ENCODE measurements at regions not wholly inside any gene's neighbourhood (a gene's known extent, or its start where the extent isn't known, plus 50 kb on each side); places are given as distances from the start of the nearest gene placed in this dataset.

DNA sequence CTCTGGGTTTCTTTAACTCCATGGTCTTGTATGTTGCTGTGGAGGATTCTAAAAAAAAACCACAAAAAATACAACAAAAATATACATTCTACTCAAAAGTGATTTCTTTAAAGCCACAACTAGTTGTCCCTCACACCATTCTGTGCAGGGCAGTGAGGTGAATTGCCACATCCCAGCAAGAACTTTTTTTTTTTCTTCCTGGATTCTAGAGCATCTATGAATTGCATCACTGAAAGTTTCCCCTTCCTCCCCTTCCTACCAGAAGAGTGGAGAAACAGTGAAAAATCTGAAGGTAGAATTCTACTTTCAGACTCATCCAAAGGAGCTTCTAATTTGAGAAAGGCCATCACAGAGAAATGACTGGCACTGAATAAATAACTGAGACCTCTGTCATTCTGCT, 395.3 kb downstream of the AEBP2 start:
- H3K27me3 ChIP-seq (ENCODE audit: insufficient read depth, low read length): no peaks in the 10 kb centered on the region
- H3K4me3 ChIP-seq (ENCODE audit: low read length): no peak overlapping the region
- H3K9me3 ChIP-seq (ENCODE audit: insufficient read depth, low read depth, low read length): no peaks in the 10 kb centered on the region
- H3K27ac ChIP-seq (ENCODE audit: low read depth, low read length): no peak overlapping the region
- no peaks in the 10 kb centered on the region for H3K36me3 ChIP-seq (ENCODE audit: insufficient read depth, low read length)
- H3K4me1 ChIP-seq (ENCODE audit: insufficient read depth, low read length): peaks cover 6% of the 10 kb centered on the region; the same call in 1 of the 2 replicates
- H3K9ac ChIP-seq (ENCODE audit: low read depth, low read length): no peak overlapping the region

DNA sequence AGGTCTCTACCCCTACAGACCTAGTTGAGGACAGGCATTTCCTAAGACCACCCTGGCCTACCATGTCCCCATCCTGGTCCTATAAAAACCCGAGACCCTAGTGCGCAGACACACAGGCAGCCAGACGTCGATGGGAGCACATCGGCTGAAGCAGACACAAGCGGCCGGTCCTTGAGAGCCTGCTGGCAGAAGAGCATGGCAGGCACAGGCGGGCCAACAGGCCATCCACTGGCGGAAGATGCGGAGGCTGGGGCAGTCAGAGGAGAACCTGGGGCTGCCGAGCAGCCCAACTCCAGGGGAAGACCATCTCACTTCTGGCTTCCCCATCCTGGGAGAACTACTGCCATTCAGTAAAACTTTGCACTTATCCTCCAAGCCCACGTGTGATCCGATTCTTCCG, 396.8 kb downstream of the AEBP2 start:
- no peak overlapping the region for H3K9ac ChIP-seq (ENCODE audit: low read depth, low read length)
- 96% methylated on average over 14 of the region's 14 CpGs for WGBS
- no peaks in the 10 kb centered on the region for H3K9me3 ChIP-seq (ENCODE audit: insufficient read depth, low read depth, low read length)
- no peaks in the 10 kb centered on the region for H3K27me3 ChIP-seq (ENCODE audit: insufficient read depth, low read length)
- H3K36me3 ChIP-seq (ENCODE audit: insufficient read depth, low read length): no peaks in the 10 kb centered on the region
- H3K4me3 ChIP-seq (ENCODE audit: low read length): no peak overlapping the region
- H3K4me1 ChIP-seq (ENCODE audit: insufficient read depth, low read length): peaks cover 6% of the 10 kb centered on the region; the same call in 1 of the 2 replicates
- H3K27ac ChIP-seq (ENCODE audit: low read depth, low read length): no peak overlapping the region

DNA sequence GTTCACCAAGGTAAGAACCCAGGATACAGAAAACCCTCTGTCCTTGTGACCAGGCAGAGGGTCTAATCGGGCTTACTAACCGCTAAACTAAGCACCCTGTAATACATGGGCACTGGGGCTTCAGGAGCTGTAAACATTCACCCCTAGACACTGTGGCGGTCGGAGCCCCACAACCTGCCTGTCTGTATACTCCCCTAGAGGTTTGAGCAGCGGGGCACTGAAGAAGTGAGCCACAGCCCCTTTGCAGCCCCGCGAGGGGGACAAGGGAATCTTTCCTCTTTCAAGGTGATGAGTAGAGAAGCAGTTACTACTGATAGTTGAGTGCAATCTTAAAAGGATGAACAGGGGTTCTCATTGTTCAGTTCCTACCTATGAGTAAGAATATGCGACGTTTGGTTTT, 397.2 kb downstream of the AEBP2 start:
- no peak overlapping the region for H3K27ac ChIP-seq (ENCODE audit: low read depth, low read length)
- no peaks in the 10 kb centered on the region for H3K9me3 ChIP-seq (ENCODE audit: insufficient read depth, low read depth, low read length)
- H3K4me1 ChIP-seq (ENCODE audit: insufficient read depth, low read length): peaks cover 6% of the 10 kb centered on the region; the same call in 1 of the 2 replicates
- no peaks in the 10 kb centered on the region for H3K27me3 ChIP-seq (ENCODE audit: insufficient read depth, low read length)
- no peaks in the 10 kb centered on the region for H3K36me3 ChIP-seq (ENCODE audit: insufficient read depth, low read length)
- H3K4me3 ChIP-seq (ENCODE audit: low read length): no peak overlapping the region
- no peak overlapping the region for H3K9ac ChIP-seq (ENCODE audit: low read depth, low read length)
- WGBS: 95% methylated on average over 9 of the region's 9 CpGs

DNA sequence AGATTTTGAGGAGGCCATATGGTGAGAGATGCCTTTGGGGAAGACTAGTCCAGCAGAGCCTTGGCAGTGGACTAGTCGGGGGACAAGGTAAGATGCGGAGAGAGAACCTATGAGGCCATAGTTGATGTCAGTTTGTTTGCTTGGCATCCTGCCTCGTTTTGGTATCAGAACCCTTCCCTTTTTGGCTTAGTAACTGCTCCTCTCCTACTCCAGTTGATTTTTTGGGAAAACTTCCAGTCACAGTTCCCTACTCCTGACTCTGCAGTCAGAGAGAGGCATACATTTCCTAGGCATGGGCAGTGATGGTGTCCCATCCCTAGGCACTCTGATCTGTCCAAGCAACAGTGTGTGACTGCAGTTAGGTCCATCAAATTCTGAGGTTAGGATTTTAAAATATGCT, 398.3 kb downstream of the AEBP2 start:
- H3K27me3 ChIP-seq (ENCODE audit: insufficient read depth, low read length): no peaks in the 10 kb centered on the region
- no peak overlapping the region for H3K4me3 ChIP-seq (ENCODE audit: low read length)
- no peak overlapping the region for H3K9ac ChIP-seq (ENCODE audit: low read depth, low read length)
- H3K9me3 ChIP-seq (ENCODE audit: insufficient read depth, low read depth, low read length): no peaks in the 10 kb centered on the region
- no peaks in the 10 kb centered on the region for H3K36me3 ChIP-seq (ENCODE audit: insufficient read depth, low read length)
- WGBS: 88% methylated on average over 3 of the region's 3 CpGs
- no peak overlapping the region for H3K27ac ChIP-seq (ENCODE audit: low read depth, low read length)
- peaks cover 6% of the 10 kb centered on the region; the same call in 1 of the 2 replicates for H3K4me1 ChIP-seq (ENCODE audit: insufficient read depth, low read length)

DNA sequence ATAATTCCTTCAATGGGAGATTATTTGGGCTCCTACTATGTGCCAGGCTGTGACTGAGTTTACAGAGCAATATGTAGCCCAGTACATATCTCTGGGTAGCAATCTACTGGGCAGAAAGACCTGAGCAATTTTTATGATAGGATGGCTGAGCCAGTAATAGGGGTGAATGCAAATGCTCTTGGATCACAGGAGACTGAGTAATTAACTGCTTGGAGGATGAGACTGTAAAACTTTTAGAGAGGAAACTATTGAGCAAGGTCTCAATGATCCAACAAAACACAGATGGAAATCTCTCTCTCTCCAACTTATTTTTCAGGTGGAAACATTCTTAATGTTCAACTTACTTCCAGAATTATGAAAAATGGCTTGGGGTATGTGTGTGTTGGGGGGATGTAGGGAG, 402.2 kb downstream of the AEBP2 start:
- Histone ChIP-seq H3K9ac (ENCODE audit: low read depth, low read length) (no peak overlapping the region), H3K27me3 (ENCODE audit: insufficient read depth, low read length) (no peaks in the 10 kb centered on the region), H3K27ac (ENCODE audit: low read depth, low read length) (no peak overlapping the region), H3K4me3 (ENCODE audit: low read length) (no peak overlapping the region), H3K9me3 (ENCODE audit: insufficient read depth, low read depth, low read length) (no peaks in the 10 kb centered on the region), H3K36me3 (ENCODE audit: insufficient read depth, low read length) (no peaks in the 10 kb centered on the region), H3K4me1 (ENCODE audit: insufficient read depth, low read length) (no peaks in the 10 kb centered on the region)

DNA sequence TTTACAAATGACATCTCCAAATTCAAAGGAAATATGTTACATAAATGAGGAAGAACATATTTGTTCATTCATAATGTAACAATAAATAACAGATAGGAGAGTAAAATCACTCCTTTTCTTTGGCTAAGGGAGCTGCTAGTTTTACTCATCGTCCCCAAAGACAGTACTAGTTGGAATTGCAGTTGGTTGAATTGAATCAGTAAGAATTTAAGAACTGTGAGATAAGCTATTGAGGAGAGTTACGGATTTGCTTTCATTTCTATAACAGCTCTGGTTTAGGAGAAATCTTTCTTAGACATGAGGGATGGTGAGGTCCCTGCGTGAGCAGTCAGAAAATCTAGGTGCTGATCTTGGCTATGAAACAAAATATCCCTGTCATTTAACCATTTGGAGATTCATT, 402.8 kb downstream of the AEBP2 start:
- Histone ChIP-seq H3K27me3 (ENCODE audit: insufficient read depth, low read length) (no peaks in the 10 kb centered on the region), H3K9ac (ENCODE audit: low read depth, low read length) (no peak overlapping the region), H3K4me1 (ENCODE audit: insufficient read depth, low read length) (no peaks in the 10 kb centered on the region), H3K27ac (ENCODE audit: low read depth, low read length) (no peak overlapping the region), H3K36me3 (ENCODE audit: insufficient read depth, low read length) (no peaks in the 10 kb centered on the region), H3K9me3 (ENCODE audit: insufficient read depth, low read depth, low read length) (no peaks in the 10 kb centered on the region), H3K4me3 (ENCODE audit: low read length) (no peak overlapping the region)
- 92% methylated on average over 3 of the region's 3 CpGs for WGBS

DNA sequence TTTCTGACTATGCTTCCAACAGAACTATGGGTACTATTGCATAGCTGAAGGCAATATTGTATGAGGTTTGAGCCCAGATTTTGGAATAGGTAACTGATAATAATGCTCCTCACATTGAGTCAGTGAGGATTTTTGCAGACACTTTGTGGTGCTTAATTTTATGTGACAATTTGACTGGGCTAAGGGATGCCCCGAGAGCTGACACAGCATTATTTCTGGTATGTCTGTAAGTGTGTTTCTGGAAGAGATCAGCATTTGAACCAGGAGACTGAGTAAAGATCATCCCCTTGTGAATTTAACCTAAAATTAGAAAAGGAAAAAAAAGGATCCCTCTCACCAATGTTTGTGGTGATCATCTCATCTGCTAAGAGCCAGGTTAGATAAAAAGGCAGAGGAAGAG, 404.9 kb downstream of the AEBP2 start:
- 88% methylated on average over 1 of the region's 1 CpG for WGBS
- no peak overlapping the region for H3K9ac ChIP-seq (ENCODE audit: low read depth, low read length)
- H3K36me3 ChIP-seq (ENCODE audit: insufficient read depth, low read length): no peaks in the 10 kb centered on the region
- peaks cover 3% of the 10 kb centered on the region; the same call in 1 of the 2 replicates for H3K9me3 ChIP-seq (ENCODE audit: insufficient read depth, low read depth, low read length)
- H3K4me1 ChIP-seq (ENCODE audit: insufficient read depth, low read length): no peaks in the 10 kb centered on the region
- H3K27me3 ChIP-seq (ENCODE audit: insufficient read depth, low read length): no peaks in the 10 kb centered on the region
- no peak overlapping the region for H3K4me3 ChIP-seq (ENCODE audit: low read length)
- H3K27ac ChIP-seq (ENCODE audit: low read depth, low read length): no peak overlapping the region

DNA sequence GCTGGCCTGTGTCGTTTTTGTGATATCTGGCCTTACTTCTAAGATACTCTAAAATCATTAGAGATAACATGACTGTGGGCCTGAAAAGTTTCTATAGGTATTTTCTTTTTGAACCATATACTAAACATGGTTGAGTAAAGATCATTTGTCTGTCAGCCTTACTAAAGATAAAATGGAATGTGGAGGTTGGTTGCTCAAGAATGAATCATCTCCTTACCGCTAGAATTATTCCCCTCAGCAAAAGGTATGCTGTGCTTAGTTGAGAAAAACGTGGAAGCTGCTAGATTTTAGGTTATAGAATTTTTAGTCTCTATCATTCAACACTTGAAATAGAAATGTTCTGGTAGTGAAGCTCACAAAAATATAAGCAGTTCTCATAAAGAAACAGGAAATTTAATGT, 407.3 kb downstream of the AEBP2 start:
- Histone ChIP-seq H3K9ac (ENCODE audit: low read depth, low read length) (no peak overlapping the region), H3K36me3 (ENCODE audit: insufficient read depth, low read length) (no peaks in the 10 kb centered on the region), H3K27ac (ENCODE audit: low read depth, low read length) (no peak overlapping the region), H3K9me3 (ENCODE audit: insufficient read depth, low read depth, low read length) (peaks cover 6% of the 10 kb centered on the region; the same call in 1 of the 2 replicates), H3K4me1 (ENCODE audit: insufficient read depth, low read length) (no peaks in the 10 kb centered on the region), H3K4me3 (ENCODE audit: low read length) (no peak overlapping the region), H3K27me3 (ENCODE audit: insufficient read depth, low read length) (no peaks in the 10 kb centered on the region)
- 67% methylated on average over 1 of the region's 3 CpGs for WGBS

DNA sequence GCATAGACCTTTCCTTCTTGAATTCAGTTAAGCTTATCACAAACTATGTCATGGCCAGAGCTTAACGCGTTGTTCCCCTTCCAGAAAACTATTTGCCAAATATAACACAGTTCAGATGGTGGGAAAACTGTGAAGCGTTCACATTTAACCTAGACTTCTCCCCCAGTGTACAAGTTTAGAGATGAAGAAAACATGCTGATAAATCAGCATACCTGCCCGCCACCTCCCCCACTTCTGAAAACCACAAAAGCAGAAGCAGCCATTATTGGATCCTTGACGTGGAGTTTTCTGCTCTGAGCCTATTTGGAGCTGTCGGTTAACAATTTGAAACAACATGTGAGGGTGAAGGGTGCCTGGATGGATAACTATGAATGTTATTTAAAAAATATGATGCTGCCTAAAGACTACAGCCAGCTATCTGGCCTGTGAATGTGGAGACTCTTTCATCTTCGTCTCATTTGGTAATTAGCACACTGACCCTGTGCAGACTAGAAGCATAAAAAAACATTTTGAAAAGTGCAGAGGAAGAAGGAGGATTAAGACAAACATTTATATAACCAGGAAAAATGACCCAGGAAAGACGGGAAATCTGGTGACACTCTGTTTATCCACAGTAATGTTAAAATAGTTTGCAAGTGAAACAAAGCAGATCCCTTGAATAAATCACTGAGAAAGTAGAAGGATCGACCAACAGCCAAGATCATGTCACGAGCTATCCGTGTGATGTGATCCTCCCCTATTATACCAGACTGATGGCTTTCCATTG, 408.2 kb downstream of the AEBP2 start:
- Histone ChIP-seq H3K4me1 (ENCODE audit: insufficient read depth, low read length) (no peaks in the 10 kb centered on the region), H3K36me3 (ENCODE audit: insufficient read depth, low read length) (no peaks in the 10 kb centered on the region), H3K27ac (ENCODE audit: low read depth, low read length) (no peak overlapping the region), H3K9ac (ENCODE audit: low read depth, low read length) (no peak overlapping the region), H3K27me3 (ENCODE audit: insufficient read depth, low read length) (no peaks in the 10 kb centered on the region), H3K9me3 (ENCODE audit: insufficient read depth, low read depth, low read length) (peaks cover 6% of the 10 kb centered on the region; the same call in 1 of the 2 replicates), H3K4me3 (ENCODE audit: low read length) (no peak overlapping the region)
- 89% methylated on average over 11 of the region's 11 CpGs for WGBS

DNA sequence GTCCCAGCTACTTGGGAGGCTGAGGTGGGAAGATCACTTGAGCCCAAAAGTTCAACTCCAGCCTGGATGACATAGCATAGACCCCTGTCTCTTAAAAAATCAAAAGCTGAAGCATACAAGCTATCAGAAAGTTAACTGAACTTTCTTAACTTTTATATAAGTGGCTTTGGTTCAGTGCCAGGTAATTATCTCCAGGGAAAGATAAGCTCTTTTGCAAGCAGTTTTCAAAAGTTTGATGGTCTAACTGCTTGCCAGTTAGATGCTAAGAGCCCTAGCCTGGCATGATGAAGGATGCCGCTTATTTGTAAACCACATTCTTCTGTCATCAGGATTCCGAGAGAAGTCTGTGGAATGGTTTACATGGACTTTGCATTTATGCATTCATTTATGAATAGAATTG, 409.1 kb downstream of the AEBP2 start:
- Histone ChIP-seq H3K27ac (ENCODE audit: low read depth, low read length) (no peak overlapping the region), H3K36me3 (ENCODE audit: insufficient read depth, low read length) (no peaks in the 10 kb centered on the region), H3K9ac (ENCODE audit: low read depth, low read length) (no peak overlapping the region), H3K4me3 (ENCODE audit: low read length) (no peak overlapping the region), H3K27me3 (ENCODE audit: insufficient read depth, low read length) (no peaks in the 10 kb centered on the region), H3K4me1 (ENCODE audit: insufficient read depth, low read length) (no peaks in the 10 kb centered on the region), H3K9me3 (ENCODE audit: insufficient read depth, low read depth, low read length) (peaks cover 6% of the 10 kb centered on the region; the same call in 1 of the 2 replicates)
- 100% methylated on average over 2 of the region's 2 CpGs for WGBS

DNA sequence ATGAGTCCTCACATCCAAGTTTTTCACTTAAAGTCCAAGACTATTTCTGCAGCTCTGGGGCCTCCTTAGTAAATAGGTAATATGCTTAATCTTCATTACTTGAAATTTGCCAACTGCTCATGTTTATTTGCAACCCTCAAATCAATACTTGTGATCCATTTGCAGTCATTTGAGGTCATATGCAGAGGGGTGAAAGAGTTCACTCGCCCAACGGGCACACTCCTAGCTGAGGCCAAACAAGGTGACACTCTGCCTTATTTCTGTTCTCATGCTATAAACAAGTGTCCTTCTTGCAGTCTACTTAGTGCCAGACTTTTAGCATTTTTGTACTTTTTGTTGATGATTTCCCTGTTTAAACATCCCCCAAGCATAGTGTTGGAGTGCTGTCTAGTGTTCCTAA, 409.9 kb downstream of the AEBP2 start:
- Histone ChIP-seq H3K36me3 (ENCODE audit: insufficient read depth, low read length) (no peaks in the 10 kb centered on the region), H3K9me3 (ENCODE audit: insufficient read depth, low read depth, low read length) (peaks cover 6% of the 10 kb centered on the region; the same call in 1 of the 2 replicates), H3K9ac (ENCODE audit: low read depth, low read length) (no peak overlapping the region), H3K4me3 (ENCODE audit: low read length) (no peak overlapping the region), H3K4me1 (ENCODE audit: insufficient read depth, low read length) (no peaks in the 10 kb centered on the region), H3K27ac (ENCODE audit: low read depth, low read length) (no peak overlapping the region), H3K27me3 (ENCODE audit: insufficient read depth, low read length) (no peaks in the 10 kb centered on the region)
- 93% methylated on average over 2 of the region's 2 CpGs for WGBS

Measured in HUES64 (cell line).